GM23248 (cell line): ENCODE measurements at regions not wholly inside any gene's neighbourhood (a gene's known extent, or its start where the extent isn't known, plus 50 kb on each side); places are given as distances from the start of the nearest gene placed in this dataset.

ENCODE experiments used
- DNase-seq: peaks from one replicate; pipeline ENCODE4 v3.0.0-alpha.2; 2015
- H2AFZ ChIP-seq: fragments of 200-600 bp; sonication (generic); 2 replicates; pipeline ENCODE4 v1.6.1; 2016; ENCODE audit warnings: antibody characterized with exemption
- H3F3A ChIP-seq: fragments of 200-600 bp; sonication (generic); 2 replicates; pipeline ENCODE4 v1.6.1; 2016; ENCODE audit warnings: mild to moderate bottlenecking, antibody characterized with exemption, mixed run types; ENCODE audit not compliant: insufficient read depth
- H3K27ac ChIP-seq: fragments of 200-600 bp; sonication (generic); 2 replicates; pipeline ENCODE4 v1.5.1; 2016; ENCODE audit warnings: mild to moderate bottlenecking
- H3K27me3 ChIP-seq: fragments of 200-600 bp; sonication (generic); replicated peaks from 2 replicates; pipeline ENCODE4 v1.6.1; 2016; ENCODE audit warnings: mild to moderate bottlenecking; ENCODE audit not compliant: insufficient read depth
- H3K36me3 ChIP-seq: fragments of 200-600 bp; sonication (generic); 2 replicates; pipeline ENCODE4 v1.6.1; 2016; ENCODE audit warnings: low read depth, mild to moderate bottlenecking
- H3K4me1 ChIP-seq: fragments of 200-600 bp; sonication (generic); 2 replicates; pipeline ENCODE4 v1.6.1; 2016; ENCODE audit warnings: mild to moderate bottlenecking; ENCODE audit not compliant: insufficient read depth
- H3K4me2 ChIP-seq: fragments of 200-600 bp; sonication (generic); one replicate; pipeline ENCODE4 v1.6.1; 2016; ENCODE audit warnings: mild to moderate bottlenecking; ENCODE audit not compliant: unreplicated experiment
- H3K4me3 ChIP-seq: fragments of 200-600 bp; sonication (generic); 2 replicates; pipeline ENCODE4 v1.5.1; 2016; ENCODE audit warnings: mild to moderate bottlenecking
- H3K79me2 ChIP-seq: fragments of 200-600 bp; sonication (generic); 2 replicates; pipeline ENCODE4 v1.6.1; 2016; ENCODE audit warnings: mild to moderate bottlenecking; ENCODE audit not compliant: insufficient read depth
- H3K9ac ChIP-seq: fragments of 200-600 bp; sonication (generic); 2 replicates; pipeline ENCODE4 v1.6.1; 2016; ENCODE audit warnings: mild to moderate bottlenecking
- H3K9me2 ChIP-seq: fragments of 200-600 bp; sonication (generic); 2 replicates; pipeline ENCODE4 v1.6.1; 2016; ENCODE audit warnings: mixed run types, mild to moderate bottlenecking, moderate library complexity; ENCODE audit not compliant: insufficient read depth
- H3K9me3 ChIP-seq: fragments of 200-600 bp; sonication (generic); one replicate; pipeline ENCODE4 v1.6.1; 2017; ENCODE audit warnings: low read depth
- H4K20me1 ChIP-seq: fragments of 200-600 bp; sonication (generic); 2 replicates; pipeline ENCODE4 v1.6.0; 2016; ENCODE audit not compliant: insufficient read depth
- EZH2 ChIP-seq: fragments of 200-600 bp; sonication (generic); IDR thresholded peaks from 2 replicates; pipeline ENCODE4 v1.6.1; 2018; ENCODE audit warnings: antibody characterized with exemption, mild to moderate bottlenecking; ENCODE audit not compliant: insufficient read depth, poor library complexity, severe bottlenecking
- EZH2phosphoT487 ChIP-seq: fragments of 200-600 bp; sonication (generic); IDR thresholded peaks from 2 replicates; pipeline ENCODE4 v1.6.1; 2018; ENCODE audit warnings: antibody characterized with exemption, moderate library complexity, mild to moderate bottlenecking, low read depth; ENCODE audit not compliant: insufficient read depth
- WGBS, 2 experiments: methylation state at CpG; one replicate each; pipeline ENCODE4 v1.1.6; 2015 to 2017; ENCODE audit warnings: low lambda C conversion rate in 2 of 2, low coverage in 1 of 2; ENCODE audit errors: missing lambda C conversion rate in 2 of 2; 5-methylcytosine and 5-hydroxymethylcytosine counted together
- in situ Hi-C: fragments of 300-500 bp; cut with MboI; formaldehyde crosslinking; loops from 2 replicates; pipeline ENCODE4 v1.15.0; 2020

GRCh38 chr20:48544402-48545339 is 283.1 kb downstream of the PREX1 start:
- DNase-seq = no peak
- Histone ChIP-seq H3K27ac (no peak overlapping the region), H3K9me2 (no peaks in the 10 kb centered on the region), H3K36me3 (no peaks in the 10 kb centered on the region), H3K4me3 (no peak overlapping the region), H3F3A (no peaks in the 10 kb centered on the region), H2AFZ (no peak overlapping the region), H3K27me3 (peaks cover 21% of the 10 kb centered on the region), H4K20me1 (no peaks in the 10 kb centered on the region), H3K9me3 (no peaks in the 10 kb centered on the region), H3K4me2 (no peak overlapping the region), H3K9ac (no peak overlapping the region), H3K4me1 (no peaks in the 10 kb centered on the region), H3K79me2 (no peaks in the 10 kb centered on the region)
- WGBS, 2 experiments = 16 to 17% methylated on average over 6 of the region's 6 CpGs
- TF ChIP-seq EZH2 (no peak), EZH2phosphoT487 (no peak)
- in situ Hi-C loops = no loop called here

- Histone ChIP-seq H2AFZ (no peak overlapping the region), H3K4me1 (no peaks in the 10 kb centered on the region), H4K20me1 (no peaks in the 10 kb centered on the region), H3K9me3 (no peaks in the 10 kb centered on the region), H3K4me2 (no peak overlapping the region), H3F3A (no peaks in the 10 kb centered on the region), H3K79me2 (no peaks in the 10 kb centered on the region), H3K9me2 (no peaks in the 10 kb centered on the region), H3K9ac (no peak overlapping the region), H3K36me3 (no peaks in the 10 kb centered on the region), H3K4me3 (no peak overlapping the region), H3K27ac (no peak overlapping the region), H3K27me3 (peaks cover 10% of the 10 kb centered on the region; the same call in 1 of the 2 replicates)
- TF ChIP-seq EZH2phosphoT487 = no peak
- no peak for TF ChIP-seq EZH2
- in situ Hi-C loops = no loop called here
- WGBS, 2 experiments = 28 to 33% methylated on average over 10 of the region's 10 CpGs
- DNase-seq = no peak
Observed at GRCh38 chr20:48541581-48542071, 286.2 kb downstream of the PREX1 start.

GRCh38 chr20:48538856-48539255 is 288.9 kb downstream of the PREX1 start:
- no peak for DNase-seq
- H3K4me1 ChIP-seq = no peaks in the 10 kb centered on the region
- no peak overlapping the region for H3K4me3 ChIP-seq
- WGBS, 2 experiments = 63 to 69% methylated on average over 3 of the region's 3 CpGs
- in situ Hi-C loops = no loop called here
- H3K27ac ChIP-seq = no peak overlapping the region
- no peaks in the 10 kb centered on the region for H3K9me2 ChIP-seq
- TF ChIP-seq EZH2 = no peak
- TF ChIP-seq EZH2phosphoT487 = no peak
- no peaks in the 10 kb centered on the region for H3F3A ChIP-seq
- H3K9ac ChIP-seq = no peak overlapping the region
- no peaks in the 10 kb centered on the region for H3K79me2 ChIP-seq
- no peaks in the 10 kb centered on the region for H4K20me1 ChIP-seq
- no peaks in the 10 kb centered on the region for H3K9me3 ChIP-seq
- H3K27me3 ChIP-seq = peaks cover 7% of the 10 kb centered on the region
- H3K4me2 ChIP-seq = no peak overlapping the region
- H3K36me3 ChIP-seq = no peaks in the 10 kb centered on the region
- no peak overlapping the region for H2AFZ ChIP-seq

GRCh38 chr20:48538058-48538825 is 289.6 kb downstream of the PREX1 start:
- 39 to 44% methylated on average over 10 of the region's 10 CpGs for WGBS, 2 experiments
- in situ Hi-C loops = no loop called here

More at GRCh38 chr20:48538058-48538825, 289.6 kb downstream of the PREX1 start:
- no peak overlapping the region for H3K9ac ChIP-seq
- DNase-seq = peak; percentile 57
- no peaks in the 10 kb centered on the region for H3K36me3 ChIP-seq
- H3F3A ChIP-seq = no peaks in the 10 kb centered on the region
- peaks cover 5% of the 10 kb centered on the region for H3K27me3 ChIP-seq
- no peaks in the 10 kb centered on the region for H3K9me2 ChIP-seq
- H3K4me1 ChIP-seq = no peaks in the 10 kb centered on the region
- no peaks in the 10 kb centered on the region for H3K79me2 ChIP-seq
- no peaks in the 10 kb centered on the region for H4K20me1 ChIP-seq
- no peak overlapping the region for H3K4me2 ChIP-seq
- no peak for TF ChIP-seq EZH2phosphoT487
- no peak overlapping the region for H3K27ac ChIP-seq
- H3K9me3 ChIP-seq = no peaks in the 10 kb centered on the region
- H3K4me3 ChIP-seq = no peak overlapping the region
- H2AFZ ChIP-seq = no peak overlapping the region
